HG03354 (cell line): ENCODE measurements at regions not wholly inside any gene's neighbourhood (a gene's known extent, or its start where the extent isn't known, plus 50 kb on each side); places are given as distances from the start of the nearest gene placed in this dataset.

Experiments used
- ATAC-seq: cut with Tn5 transposase; IDR thresholded peaks from one replicate; pipeline ENCODE4 v1.9.1; 2021; ENCODE audit warnings: mild to moderate bottlenecking; ENCODE audit not compliant: unreplicated experiment, poor library complexity, severe bottlenecking

GRCh38 chr7:52021343-52021742 lies 704.7 kb upstream of the COBL start:
- no peak for ATAC-seq

DNA sequence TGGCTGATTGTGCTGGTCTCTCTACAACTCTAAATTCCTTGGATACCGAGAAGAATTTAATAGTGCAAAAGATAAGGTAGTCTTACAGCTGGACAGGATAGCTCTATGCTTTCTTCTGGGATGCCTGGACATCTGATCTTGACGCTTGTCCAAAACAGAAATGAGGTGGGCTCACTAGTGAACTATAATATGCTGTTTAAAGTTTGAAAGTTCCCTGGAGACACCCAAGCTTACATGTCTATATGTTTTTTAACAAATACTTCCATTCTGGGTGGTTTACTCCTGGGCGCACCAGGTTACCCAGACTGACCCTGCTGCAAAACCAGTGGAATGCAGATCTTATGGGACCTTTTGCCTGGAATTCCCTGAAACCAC lies 702.1 kb upstream of the COBL start:
- no peak for ATAC-seq

GRCh38 chr7:52017802-52018679 lies 701.4 kb upstream of the COBL start:
- peak; percentile 74 for ATAC-seq

- no peak for ATAC-seq
Observed at GRCh38 chr7:52009181-52009580, 692.6 kb upstream of the COBL start.

DNA sequence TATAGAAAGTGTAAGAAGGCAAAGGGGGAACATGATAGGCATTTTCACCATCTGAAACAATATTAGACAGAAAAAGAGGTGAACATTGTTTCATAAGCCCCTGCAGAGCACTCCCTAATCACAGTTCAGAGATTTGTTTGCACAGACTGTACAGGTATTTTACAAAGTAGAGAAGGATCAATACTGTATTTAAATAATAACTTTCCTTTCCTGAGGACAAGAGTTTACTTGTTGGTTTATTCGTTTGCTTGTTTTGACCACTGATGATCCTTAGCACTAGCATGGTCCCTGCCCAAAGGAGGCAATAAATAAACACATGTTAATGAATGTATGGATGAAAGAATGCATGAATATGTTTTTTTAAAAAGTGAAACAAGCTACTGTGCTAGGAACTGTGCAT lies 690.1 kb upstream of the COBL start:
- ATAC-seq: no peak

DNA sequence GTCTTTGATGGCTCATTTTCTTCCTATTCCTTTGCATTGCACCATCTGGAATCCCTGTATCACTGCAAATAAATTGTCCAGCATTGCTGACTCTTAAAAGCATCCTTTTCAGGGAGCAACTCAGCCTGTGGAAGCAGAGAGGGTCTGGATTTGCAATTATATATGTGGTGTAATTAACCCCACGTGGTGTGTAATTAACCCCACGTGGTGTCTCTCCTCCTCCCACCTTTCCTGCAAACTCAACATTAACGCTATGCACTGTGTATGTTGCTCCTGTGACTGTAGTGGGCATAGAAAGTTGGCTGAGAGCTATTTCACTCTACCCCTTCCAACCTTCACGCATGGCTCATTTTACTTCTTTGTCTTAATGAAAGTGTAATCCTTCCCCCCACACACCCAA lies 689.0 kb upstream of the COBL start:
- no peak for ATAC-seq

DNA sequence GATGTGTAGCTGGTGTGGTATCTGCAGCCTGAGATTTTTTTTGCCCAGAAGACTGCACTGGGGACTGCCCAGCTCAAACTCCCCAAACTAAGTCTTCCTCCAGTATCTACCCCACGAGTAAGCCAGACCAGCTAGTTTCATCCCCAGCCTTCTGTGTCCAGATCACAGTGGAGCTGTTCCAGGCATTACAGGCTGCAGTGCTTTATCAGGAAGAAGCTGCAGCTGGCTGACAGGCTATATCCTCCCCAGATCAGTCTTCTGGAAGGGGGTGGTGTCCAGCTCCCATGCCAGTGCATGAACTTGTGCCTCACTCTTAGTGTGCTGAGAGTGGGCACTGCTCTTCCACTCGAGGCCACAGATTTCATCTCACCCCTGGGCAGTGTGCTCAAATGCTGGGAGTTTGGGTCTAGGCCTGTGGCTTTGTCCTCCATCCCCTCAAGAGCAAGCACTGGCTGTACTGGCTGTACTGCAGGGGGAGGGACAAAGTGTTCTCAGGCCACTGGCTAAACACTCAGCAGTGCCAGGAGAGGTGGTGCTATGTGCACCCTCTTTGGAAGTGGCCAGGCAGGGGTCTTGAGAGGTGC lies 679.1 kb upstream of the COBL start:
- ATAC-seq: no peak

DNA sequence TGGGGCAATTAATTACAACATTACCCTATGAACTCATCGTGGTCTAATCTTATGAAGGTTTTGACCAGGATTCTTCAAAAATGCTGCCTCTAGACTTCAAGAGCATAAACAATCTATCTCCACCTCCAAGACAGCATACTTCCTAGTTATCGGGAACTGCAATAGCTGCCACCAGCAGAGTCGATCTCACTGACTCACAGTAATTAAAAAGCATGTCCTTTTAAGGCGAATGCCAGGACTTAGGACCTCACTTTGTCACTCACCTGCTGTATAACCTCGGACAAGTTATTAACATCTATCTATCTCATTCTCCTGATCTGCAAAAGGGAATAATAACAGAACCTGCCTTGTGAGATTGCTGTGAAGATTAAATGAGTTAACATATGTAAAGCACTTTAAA lies 666.0 kb upstream of the COBL start:
- no peak for ATAC-seq

GRCh38 chr7:51980812-51981211 lies 664.2 kb upstream of the COBL start:
- ATAC-seq: no peak

- no peak for ATAC-seq
Observed at GRCh38 chr7:51980313-51980712, 663.7 kb upstream of the COBL start.

GRCh38 chr7:51977913-51978312 lies 661.3 kb upstream of the COBL start:
- no peak for ATAC-seq

DNA sequence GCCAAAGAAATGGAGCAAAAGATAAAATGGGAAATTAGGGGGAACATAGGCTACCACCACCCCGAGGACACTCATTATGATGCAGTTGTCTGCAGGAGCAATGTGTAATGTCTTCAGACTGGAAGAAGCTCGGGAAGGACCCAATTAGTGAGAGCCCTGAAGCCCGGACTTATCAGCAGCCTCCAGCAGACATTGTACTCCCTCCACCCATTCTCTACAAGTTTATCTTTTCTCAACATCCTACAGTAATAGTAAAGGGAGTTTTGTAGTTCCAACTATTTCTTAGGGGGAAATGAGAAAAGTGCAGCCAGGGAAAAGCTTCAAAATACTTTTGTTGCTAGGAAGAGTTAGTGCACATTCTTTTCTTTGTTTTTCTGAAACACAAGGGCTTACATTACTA lies 657.3 kb upstream of the COBL start:
- ATAC-seq: no peak

DNA sequence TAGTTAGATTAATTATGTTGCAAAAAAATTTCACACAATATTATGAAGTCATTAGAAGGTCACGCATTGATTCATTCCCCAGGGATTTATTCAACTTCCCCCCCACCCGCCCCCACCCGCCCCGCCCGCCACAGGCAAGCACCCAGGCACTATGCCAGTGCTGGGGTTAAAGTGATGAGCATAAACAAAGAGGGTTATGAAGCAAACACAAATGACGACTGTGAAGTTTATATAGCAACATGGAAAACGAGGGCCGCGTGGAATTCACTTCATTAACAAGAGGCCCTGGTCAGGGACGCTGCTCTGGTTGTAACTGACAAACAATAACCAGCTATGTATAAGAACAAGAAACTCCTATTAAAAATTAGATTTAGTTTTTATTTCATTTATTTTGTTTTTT lies 656.5 kb upstream of the COBL start:
- no peak for ATAC-seq

- no peak for ATAC-seq
Observed at GRCh38 chr7:51970961-51971665, 654.5 kb upstream of the COBL start.

GRCh38 chr7:51968461-51968860 lies 651.9 kb upstream of the COBL start:
- no peak for ATAC-seq

DNA sequence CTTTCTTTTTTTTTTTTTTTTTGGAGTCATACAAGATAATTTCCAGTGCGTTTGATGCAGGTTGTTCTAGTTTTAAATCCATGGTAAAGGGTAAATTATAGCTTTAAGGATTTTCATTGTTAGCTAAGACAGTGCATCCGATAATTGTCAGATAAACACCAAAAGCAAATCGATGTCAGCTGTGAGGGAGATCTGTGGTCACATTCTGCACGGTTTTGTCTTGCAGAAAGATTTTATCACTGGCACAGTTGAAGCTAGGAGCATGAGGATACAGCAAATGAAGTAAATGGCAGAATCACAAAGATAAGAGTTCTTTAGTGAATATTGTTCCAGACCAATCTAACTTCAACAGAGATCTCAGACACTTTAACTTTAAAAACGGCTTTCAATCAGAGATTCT lies 648.8 kb upstream of the COBL start:
- ATAC-seq: no peak

DNA sequence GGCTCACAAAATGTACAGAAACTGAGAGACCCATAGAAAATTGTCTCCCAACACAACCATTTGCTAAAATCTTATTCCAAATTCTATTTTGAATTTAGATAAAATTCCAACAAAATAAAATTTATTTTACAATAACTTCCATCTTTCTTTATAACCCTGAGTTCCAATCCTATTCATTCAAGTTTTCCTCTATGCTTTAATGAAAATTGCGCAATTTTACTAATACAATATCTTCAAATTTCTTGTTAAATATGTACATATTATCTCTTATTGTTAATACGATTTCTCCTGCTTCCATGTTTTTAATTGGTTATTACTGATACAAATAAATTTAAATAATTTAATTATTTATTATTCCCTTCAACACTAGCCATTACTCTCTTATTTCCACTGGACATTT lies 645.2 kb upstream of the COBL start:
- no peak for ATAC-seq

DNA sequence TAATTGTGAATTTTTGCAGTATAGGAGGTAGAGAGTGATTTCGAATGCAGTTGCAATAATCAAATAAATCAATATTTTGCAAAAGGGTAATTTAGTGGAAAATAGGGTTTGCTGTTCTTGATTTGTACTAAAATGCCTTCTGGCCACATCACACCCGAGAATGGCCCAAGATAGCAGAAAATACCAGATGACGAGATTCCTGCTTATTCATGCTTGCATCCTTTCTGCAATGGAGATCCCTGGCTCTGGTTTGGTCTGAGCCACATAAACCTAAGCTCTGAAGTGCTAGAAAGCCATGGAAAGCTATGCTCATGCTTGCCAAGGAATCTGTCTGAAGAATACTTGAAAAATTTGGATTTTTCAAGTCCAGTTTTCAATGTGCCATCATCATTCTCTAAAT lies 634.2 kb upstream of the COBL start:
- ATAC-seq: no peak

- ATAC-seq: no peak
Observed at GRCh38 chr7:51949726-51950644, 633.4 kb upstream of the COBL start.

DNA sequence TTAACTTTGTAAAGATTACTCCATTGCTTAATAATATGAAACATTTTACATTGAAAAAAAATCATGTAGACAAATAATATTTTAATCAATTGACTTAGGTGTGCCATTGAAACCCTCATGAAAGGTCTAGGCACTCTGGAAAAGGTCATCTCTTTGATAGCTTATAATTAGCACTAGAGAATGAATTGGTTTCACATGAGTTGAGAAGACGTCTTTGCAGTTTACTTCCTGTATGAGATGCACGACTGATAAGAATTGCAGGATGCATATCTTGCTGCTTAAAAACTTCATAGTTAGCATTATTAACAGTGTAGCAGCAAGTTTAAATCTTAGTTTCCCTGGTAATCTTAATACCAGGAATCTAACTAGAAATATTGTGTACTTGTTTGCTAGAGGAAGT lies 614.2 kb upstream of the COBL start:
- ATAC-seq: no peak
